Hepatocyte (in vitro differentiated cells): ENCODE measurements at regions not wholly inside any gene's neighbourhood (a gene's known extent, or its start where the extent isn't known, plus 50 kb on each side); places are given as distances from the start of the nearest gene placed in this dataset.

Source experiments
- EZH2 ChIP-seq: fragments of 200-600 bp; sonication (generic); IDR thresholded peaks from 2 replicates; pipeline ENCODE4 v1.6.1; 2016; ENCODE audit warnings: antibody characterized with exemption, mild to moderate bottlenecking, borderline replicate concordance
- EZH2phosphoT487 ChIP-seq: fragments of 200-600 bp; sonication (generic); IDR thresholded peaks from one replicate; pipeline ENCODE4 v1.6.1; 2018; ENCODE audit warnings: antibody characterized with exemption, mild to moderate bottlenecking, low read depth, moderate library complexity; ENCODE audit not compliant: unreplicated experiment, severe bottlenecking
- TF ChIP-seq, protein P1 (sequence below): fragments of 200-600 bp; sonication (generic); IDR thresholded peaks from 2 replicates; pipeline ENCODE4 v1.5.1; 2016; ENCODE audit warnings: antibody characterized with exemption, mild to moderate bottlenecking; ENCODE audit not compliant: poor library complexity

DNA sequence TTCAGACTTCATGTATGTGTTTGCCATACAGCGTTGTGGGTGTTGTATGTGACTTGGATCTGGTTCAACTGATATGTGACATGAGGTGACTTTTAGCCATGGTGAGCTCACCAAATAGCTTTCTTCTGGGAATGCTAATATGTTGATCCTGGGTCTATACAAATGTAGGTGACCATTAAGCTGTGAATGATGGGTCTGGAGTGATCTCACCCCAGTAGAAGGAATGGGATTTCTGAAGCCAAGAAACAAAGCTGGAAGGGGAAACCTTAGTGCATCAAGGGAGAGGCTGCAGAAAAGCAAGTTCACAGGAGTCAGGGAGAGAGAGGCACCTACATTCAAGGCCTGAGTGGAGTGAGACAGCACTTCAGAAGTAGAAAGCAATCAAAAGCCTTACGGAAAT, 421.0 kb upstream of the THRB start:
- TF ChIP-seq, protein P1, sequence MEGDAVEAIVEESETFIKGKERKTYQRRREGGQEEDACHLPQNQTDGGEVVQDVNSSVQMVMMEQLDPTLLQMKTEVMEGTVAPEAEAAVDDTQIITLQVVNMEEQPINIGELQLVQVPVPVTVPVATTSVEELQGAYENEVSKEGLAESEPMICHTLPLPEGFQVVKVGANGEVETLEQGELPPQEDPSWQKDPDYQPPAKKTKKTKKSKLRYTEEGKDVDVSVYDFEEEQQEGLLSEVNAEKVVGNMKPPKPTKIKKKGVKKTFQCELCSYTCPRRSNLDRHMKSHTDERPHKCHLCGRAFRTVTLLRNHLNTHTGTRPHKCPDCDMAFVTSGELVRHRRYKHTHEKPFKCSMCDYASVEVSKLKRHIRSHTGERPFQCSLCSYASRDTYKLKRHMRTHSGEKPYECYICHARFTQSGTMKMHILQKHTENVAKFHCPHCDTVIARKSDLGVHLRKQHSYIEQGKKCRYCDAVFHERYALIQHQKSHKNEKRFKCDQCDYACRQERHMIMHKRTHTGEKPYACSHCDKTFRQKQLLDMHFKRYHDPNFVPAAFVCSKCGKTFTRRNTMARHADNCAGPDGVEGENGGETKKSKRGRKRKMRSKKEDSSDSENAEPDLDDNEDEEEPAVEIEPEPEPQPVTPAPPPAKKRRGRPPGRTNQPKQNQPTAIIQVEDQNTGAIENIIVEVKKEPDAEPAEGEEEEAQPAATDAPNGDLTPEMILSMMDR, result no peak
- TF ChIP-seq EZH2 (no peak), EZH2phosphoT487 (no peak)
